ENCODE measurements at regions not wholly inside any gene's neighbourhood (a gene's known extent, or its start where the extent isn't known, plus 50 kb on each side); places are given as distances from the start of the nearest gene placed in this dataset.

GRCh38 chr2:221025398-221025797 is 546.7 kb downstream of the EPHA4 start:
- TF ChIP-seq POLR2A (IDR thresholded peaks at IDR 0.05) (no peak), POLR2AphosphoS5 (IDR thresholded peaks at IDR 0.05) (no peak), CTCF (IDR thresholded peaks at IDR 0.05) (no peak), EP300 (IDR thresholded peaks at IDR 0.05) (no peak)
